ENCODE measurements at regions not wholly inside any gene's neighbourhood (a gene's known extent, or its start where the extent isn't known, plus 50 kb on each side); places are given as distances from the start of the nearest gene placed in this dataset.

DNA sequence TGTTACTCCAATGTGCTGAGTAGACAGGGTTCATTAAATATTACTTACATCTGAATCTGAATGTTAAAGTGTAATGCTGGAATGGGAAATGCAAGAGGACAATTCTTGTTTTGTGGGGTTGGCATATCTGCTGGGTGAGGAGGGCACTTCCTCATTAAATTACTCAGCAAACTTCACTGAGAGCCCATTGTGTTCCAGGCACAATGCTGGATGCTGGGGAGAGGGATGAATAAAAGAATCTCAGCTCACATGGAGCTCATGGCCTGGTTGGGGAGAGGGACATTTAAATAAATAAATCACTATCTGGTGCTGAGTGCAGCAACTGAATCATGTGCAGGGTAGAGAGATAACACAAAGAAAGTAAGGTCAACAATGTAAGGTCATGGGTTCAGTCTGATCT is 199.2 kb upstream of the CFAP20DC start:
- Histone ChIP-seq H3K4me3 (no peak overlapping the region), H3K4me1 (no peaks in the 10 kb centered on the region), H3K9me3 (no peaks in the 10 kb centered on the region), H3K36me3 (no peaks in the 10 kb centered on the region), H3K27ac (no peak overlapping the region), H3K27me3 (no peaks in the 10 kb centered on the region)
- TF ChIP-seq, protein P1, sequence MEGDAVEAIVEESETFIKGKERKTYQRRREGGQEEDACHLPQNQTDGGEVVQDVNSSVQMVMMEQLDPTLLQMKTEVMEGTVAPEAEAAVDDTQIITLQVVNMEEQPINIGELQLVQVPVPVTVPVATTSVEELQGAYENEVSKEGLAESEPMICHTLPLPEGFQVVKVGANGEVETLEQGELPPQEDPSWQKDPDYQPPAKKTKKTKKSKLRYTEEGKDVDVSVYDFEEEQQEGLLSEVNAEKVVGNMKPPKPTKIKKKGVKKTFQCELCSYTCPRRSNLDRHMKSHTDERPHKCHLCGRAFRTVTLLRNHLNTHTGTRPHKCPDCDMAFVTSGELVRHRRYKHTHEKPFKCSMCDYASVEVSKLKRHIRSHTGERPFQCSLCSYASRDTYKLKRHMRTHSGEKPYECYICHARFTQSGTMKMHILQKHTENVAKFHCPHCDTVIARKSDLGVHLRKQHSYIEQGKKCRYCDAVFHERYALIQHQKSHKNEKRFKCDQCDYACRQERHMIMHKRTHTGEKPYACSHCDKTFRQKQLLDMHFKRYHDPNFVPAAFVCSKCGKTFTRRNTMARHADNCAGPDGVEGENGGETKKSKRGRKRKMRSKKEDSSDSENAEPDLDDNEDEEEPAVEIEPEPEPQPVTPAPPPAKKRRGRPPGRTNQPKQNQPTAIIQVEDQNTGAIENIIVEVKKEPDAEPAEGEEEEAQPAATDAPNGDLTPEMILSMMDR (IDR thresholded peaks at IDR 0.05), result no peak
- TF ChIP-seq POLR2A (IDR thresholded peaks at IDR 0.05), result no peak
- DNase-seq, result no peak

DNA sequence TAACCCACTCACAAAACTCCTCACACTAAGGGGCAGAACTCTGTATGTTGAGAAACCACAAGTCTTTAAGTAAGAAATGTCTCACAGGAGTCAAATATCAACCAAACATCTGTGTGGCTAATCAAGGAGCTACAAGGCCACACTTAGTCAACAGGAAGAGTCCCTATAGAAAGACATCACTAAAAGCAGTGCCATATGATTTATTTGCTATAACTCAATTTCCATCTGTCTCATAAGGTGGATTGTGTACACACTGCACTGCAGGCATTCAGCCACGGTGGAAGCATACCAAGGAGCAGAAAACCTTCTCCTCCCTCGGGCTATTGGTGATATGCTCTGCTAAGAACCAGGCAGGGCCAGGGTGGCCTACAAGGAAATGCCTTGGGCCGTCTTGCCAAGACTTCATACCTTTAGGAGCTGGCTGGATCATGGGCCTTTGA is 197.6 kb upstream of the CFAP20DC start:
- Histone ChIP-seq H3K9me3 (no peaks in the 10 kb centered on the region), H3K4me3 (no peak overlapping the region), H3K4me1 (no peaks in the 10 kb centered on the region), H3K27me3 (no peaks in the 10 kb centered on the region), H3K27ac (no peak overlapping the region), H3K36me3 (no peaks in the 10 kb centered on the region)
- no peak for DNase-seq
- TF ChIP-seq, protein P1 (IDR thresholded peaks at IDR 0.05), result no peak
- TF ChIP-seq POLR2A (IDR thresholded peaks at IDR 0.05), result no peak

DNA sequence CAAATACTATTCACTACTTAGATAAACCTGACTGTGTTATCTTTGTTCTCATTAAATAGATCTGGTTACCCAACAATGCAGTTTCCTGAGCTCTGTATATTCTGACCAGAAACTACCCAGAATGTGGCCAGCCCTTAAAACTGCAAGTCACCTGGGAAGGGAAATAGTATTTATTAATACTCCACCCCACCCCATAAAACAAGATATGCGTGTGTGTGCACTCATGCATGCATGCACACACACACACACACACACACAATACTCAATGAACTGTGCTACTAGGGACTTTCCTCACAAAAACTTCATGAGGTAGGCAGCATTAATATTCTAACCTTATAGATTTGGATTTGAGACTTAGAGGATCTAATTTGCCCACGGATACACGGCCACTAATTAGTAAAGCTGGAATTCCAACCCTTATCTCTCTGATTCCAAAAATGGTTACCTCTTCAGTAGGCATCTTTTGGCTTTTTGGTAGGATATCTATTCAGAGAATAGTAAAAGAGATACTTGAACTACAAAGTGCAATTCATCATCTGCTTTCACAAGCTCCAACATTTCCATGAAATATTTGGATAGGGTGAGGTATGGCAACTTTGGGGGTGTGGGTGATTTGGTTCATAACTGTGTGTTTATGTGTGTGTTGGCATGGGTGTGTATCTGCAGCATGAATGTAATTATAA is 197.0 kb upstream of the CFAP20DC start:
- TF ChIP-seq POLR2A (IDR thresholded peaks at IDR 0.05), result no peak
- TF ChIP-seq, protein P1 (IDR thresholded peaks at IDR 0.05), result no peak
- H3K4me3 ChIP-seq, result no peak overlapping the region
- no peaks in the 10 kb centered on the region for H3K27me3 ChIP-seq
- no peaks in the 10 kb centered on the region for H3K9me3 ChIP-seq
- no peak overlapping the region for H3K27ac ChIP-seq
- DNase-seq, result no peak
- no peaks in the 10 kb centered on the region for H3K36me3 ChIP-seq
- H3K4me1 ChIP-seq, result no peaks in the 10 kb centered on the region

DNA sequence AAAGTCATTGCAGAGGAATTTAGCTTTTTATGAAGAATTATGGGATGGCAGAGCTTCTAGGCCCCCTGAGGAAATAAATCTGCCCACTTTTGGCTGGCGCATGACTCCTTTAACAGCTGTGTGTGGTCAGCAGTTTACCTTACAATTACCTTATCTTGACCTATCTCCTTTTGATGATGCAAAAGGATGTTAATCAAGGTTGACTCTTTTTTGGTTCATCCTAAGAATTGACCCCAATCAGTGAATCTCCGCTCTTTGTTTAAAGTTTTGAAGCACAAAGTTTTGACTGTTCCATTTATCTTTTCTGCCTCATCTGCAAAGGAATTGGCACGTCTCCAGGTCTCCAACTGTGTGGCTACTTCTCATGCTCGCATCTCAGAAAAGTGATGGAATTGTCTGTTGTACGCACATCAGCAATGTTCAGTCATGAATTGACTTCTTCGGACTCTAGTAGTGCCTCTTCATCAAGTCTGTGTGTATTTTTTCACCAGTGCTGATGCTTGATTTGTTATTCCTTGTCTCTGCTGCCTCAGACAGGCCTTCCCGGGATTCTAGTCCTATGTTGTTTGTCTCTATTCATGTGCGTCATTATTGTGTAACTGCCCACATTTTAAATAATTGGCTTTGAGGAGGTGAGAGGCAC is 196.2 kb upstream of the CFAP20DC start:
- no peak overlapping the region for H3K4me3 ChIP-seq
- H3K27me3 ChIP-seq, result no peaks in the 10 kb centered on the region
- no peak for DNase-seq
- H3K36me3 ChIP-seq, result no peaks in the 10 kb centered on the region
- H3K4me1 ChIP-seq, result no peaks in the 10 kb centered on the region
- no peak overlapping the region for H3K27ac ChIP-seq
- H3K9me3 ChIP-seq, result no peaks in the 10 kb centered on the region
- no peak for TF ChIP-seq POLR2A (IDR thresholded peaks at IDR 0.05)
- TF ChIP-seq, protein P1 (IDR thresholded peaks at IDR 0.05), result no peak

DNA sequence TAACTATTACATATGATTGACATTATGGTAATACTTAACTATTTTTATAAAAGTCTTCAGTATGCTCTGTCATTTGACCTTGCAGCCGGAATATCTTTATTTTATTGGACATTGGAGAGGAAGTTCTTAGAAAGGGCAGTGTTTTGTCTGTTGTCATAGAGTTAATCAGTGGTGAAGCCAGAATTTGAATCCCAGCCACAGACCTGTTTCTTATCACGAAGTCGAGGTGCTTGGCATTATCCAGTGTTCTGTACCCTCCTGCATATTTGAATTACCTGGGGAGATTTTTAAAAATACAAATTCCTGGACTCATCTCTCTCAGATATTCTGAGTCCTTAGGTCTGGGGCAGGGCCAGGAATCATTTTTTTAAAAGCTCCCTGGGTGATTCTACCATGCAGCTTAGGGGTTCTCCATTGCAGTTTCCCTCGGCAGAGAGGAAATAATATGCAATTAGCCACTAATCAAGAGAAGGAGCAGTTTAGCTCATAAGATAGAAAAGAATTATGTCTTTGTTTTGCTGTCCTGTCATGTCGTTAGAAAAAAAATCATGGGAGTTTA is 195.6 kb upstream of the CFAP20DC start:
- Histone ChIP-seq H3K36me3 (no peaks in the 10 kb centered on the region), H3K27me3 (no peaks in the 10 kb centered on the region), H3K27ac (no peak overlapping the region), H3K4me3 (no peak overlapping the region), H3K9me3 (no peaks in the 10 kb centered on the region), H3K4me1 (no peaks in the 10 kb centered on the region)
- no peak for DNase-seq
- TF ChIP-seq, protein P1 (IDR thresholded peaks at IDR 0.05), result no peak
- no peak for TF ChIP-seq POLR2A (IDR thresholded peaks at IDR 0.05)
